AG10803 (cell line): ENCODE measurements at regions not wholly inside any gene's neighbourhood (a gene's known extent, or its start where the extent isn't known, plus 50 kb on each side); places are given as distances from the start of the nearest gene placed in this dataset.
A peak's percentile ranks its signal among the peaks of the same experiment; 100 is the strongest.
"Not testable (repeated sequence)": the region's sequence is repeated elsewhere in the genome, so short reads cannot be mapped to it uniquely, and the experiment has no call there.

Experiments used
- DNase-seq: peaks from one replicate; pipeline ENCODE4 v3.0.0; 2010; ENCODE audit warnings: low read depth
- H3K4me3 ChIP-seq: 2 replicates; pipeline ENCODE4 v1.5.1; 2011; ENCODE audit warnings: mild to moderate bottlenecking, low read length, control low read depth
- TF ChIP-seq, protein P1 (sequence below): conservative IDR thresholded peaks from 2 replicates; pipeline ENCODE4 v1.5.1; 2011; ENCODE audit warnings: mild to moderate bottlenecking, low read length, control low read depth, inconsistent platforms

DNA sequence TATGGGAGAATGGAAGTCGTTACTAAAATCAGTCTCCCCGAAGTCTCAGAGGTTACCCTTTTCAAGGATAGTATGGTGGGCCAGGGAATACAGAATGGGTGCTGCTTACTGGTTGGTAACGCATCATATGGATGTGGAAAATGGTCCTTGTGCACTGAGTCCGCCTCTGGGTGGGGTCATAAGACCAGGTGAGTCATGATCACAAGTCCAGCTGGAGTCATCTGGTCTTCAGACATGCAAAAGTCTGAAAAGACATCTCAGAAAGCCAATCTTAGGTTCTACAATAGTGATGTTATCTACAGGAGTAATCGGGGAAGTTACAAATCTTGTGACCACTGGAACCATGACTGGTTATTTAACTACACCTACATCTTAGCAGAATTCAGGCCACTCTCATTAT lies 71.9 kb upstream of the TCL1B start:
- TF ChIP-seq, protein P1, sequence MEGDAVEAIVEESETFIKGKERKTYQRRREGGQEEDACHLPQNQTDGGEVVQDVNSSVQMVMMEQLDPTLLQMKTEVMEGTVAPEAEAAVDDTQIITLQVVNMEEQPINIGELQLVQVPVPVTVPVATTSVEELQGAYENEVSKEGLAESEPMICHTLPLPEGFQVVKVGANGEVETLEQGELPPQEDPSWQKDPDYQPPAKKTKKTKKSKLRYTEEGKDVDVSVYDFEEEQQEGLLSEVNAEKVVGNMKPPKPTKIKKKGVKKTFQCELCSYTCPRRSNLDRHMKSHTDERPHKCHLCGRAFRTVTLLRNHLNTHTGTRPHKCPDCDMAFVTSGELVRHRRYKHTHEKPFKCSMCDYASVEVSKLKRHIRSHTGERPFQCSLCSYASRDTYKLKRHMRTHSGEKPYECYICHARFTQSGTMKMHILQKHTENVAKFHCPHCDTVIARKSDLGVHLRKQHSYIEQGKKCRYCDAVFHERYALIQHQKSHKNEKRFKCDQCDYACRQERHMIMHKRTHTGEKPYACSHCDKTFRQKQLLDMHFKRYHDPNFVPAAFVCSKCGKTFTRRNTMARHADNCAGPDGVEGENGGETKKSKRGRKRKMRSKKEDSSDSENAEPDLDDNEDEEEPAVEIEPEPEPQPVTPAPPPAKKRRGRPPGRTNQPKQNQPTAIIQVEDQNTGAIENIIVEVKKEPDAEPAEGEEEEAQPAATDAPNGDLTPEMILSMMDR: no peak
- DNase-seq: no peak
- no peak overlapping the region for H3K4me3 ChIP-seq

DNA sequence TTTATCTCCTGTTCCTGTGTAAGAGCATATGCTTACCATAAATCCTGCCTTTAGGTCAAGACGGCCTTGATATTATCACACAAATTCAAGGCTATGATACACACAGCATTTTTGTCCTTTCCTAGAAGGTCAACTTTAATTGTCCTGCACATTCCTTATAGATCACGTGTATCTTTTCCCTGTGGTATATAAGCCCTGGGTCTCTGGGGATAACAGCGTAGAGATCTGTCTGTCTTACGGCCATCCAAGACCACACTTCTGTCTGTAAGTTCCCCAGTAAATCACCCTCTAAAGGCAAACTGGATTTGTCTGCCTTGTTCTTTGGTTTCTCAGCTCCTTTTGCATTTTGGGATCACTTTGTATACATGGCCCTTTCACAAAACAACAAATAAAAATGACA lies 69.5 kb upstream of the TCL1B start:
- H3K4me3 ChIP-seq: no peak overlapping the region
- TF ChIP-seq, protein P1: no peak
- no peak for DNase-seq

DNA sequence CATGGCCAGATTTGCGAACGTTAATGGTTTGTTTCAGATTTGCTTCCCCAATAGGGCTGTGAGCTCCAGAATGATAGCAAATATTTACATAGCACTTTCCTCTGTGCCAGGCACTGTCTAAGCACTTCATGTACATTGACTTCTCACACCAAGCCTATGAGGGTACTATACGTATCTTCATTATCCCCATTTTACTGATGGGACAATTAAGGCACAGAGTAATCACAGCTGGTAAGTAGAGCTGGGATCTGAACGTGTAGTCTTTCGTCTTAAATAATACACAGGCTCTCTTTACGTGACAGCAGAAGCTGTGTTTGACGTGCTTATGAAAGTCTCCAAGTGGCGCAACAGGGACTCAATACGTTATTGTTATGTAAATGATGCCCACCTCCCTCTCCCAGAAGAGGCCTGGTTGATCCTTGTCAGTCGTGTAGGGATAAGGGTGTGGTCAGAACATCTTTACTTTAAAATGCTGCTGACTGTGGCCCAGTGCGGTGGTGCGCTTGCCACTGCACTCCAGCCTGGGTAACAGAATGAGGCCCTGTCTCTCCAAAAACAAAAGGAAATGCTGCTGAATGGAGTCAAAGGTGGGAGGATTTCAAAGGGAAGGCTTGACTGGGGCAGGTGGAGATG lies 66.3 kb upstream of the TCL1B start:
- TF ChIP-seq, protein P1: no peak
- no peak for DNase-seq
- no peak overlapping the region for H3K4me3 ChIP-seq

DNA sequence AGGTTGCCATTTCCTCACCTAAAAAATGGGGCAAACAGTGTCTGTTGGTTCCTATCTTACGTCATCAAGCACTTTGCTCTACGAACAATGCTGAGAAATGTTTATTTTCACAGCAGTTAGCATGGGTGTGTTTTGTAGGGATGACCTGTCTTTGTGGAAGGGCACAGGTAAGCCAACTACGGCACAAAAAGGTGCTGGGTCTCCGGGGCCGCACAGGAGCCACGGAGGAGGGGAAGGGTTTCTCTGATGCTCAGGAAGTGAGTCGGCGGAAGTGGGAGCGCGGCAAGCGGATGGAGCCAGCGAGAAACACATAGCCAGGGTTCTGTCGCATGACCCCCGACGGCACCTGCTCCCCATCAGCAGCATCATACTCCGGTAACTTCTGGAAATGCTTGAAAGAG lies 65.6 kb upstream of the TCL1B start:
- no peak overlapping the region for H3K4me3 ChIP-seq
- no peak for DNase-seq
- TF ChIP-seq, protein P1: no peak

DNA sequence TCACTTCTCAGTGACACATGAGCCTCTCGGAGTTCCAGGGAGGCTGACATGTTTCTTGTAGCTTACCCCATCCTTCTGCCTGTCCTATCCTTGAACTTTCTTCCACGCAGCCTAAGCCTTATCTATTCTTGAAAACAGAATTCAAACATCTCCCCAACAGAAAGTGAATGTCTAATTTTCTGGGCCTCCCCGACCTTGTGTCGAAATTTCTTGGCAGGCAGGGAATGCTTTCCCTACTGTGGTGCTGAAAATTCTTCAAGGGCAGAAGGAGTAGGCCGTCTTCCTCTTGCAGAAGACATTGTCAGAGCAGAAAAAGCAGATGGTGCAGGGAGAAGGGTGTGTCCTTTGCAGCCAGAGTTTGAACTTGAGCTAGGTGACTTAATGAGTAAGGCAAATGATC lies 63.0 kb upstream of the TCL1B start:
- peak; percentile 1 for DNase-seq
- H3K4me3 ChIP-seq: no peak overlapping the region
- TF ChIP-seq, protein P1: no peak

DNA sequence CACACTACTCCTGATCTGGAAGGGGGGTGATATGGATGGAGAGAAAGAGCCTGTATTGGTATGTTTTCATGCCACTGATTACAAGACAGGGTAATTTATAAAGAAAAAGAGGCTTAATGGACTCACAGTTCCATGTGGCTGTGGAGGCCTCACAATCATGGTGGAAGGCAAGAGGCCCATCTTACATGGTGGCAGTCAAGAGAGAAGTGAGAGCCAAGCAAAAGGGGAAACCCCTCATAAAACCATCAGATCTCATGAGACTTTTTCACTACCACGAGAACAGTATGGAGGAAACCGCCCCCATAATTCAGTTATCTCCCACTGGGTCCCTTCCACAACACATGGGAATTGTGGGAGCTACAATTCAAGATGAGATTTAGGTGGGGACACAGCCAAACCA lies 60.5 kb upstream of the TCL1B start:
- DNase-seq, H3K4me3 ChIP-seq: not testable (repeated sequence)

DNA sequence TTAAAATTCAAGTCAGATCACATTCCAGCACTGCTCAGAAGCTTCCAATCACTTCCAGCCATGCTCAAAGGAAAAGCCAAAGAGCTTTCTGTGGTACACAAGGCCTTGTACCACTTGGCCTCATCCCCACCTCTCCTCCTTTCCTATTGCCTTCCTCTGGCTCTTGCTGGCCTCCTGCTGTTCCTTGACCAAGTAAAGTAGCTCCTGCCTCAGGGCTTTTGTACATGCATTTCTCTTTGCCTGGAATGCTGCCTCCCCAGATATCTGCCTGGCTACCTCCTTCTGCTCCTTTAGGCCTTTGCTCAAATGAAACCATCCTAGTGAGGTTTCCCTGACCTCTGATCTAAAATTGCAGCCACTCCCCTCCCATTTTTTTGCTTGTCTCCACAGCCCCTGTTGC lies 51.2 kb upstream of the TCL1B start:
- H3K4me3 ChIP-seq: no peak overlapping the region
- no peak for DNase-seq
- TF ChIP-seq, protein P1: no peak
